ENCODE measurements at regions not wholly inside any gene's neighbourhood (a gene's known extent, or its start where the extent isn't known, plus 50 kb on each side); places are given as distances from the start of the nearest gene placed in this dataset.

- peaks cover 28% of the 10 kb centered on the region for H3K9me3 Mint-ChIP-seq
- H3K4me3 Mint-ChIP-seq: no peak overlapping the region
- ATAC-seq (no peak), DNase-seq (no peak)
- no peaks in the 10 kb centered on the region for H3K36me3 Mint-ChIP-seq (ENCODE audit: insufficient read depth)
- no peaks in the 10 kb centered on the region for H3K27me3 Mint-ChIP-seq (ENCODE audit: low read depth)
- H3K4me1 Mint-ChIP-seq (ENCODE audit: low read depth): no peaks in the 10 kb centered on the region
Measured at GRCh38 chr14:25615174-25615573, 565.2 kb upstream of the STXBP6 start.

- H3K4me1 Mint-ChIP-seq (ENCODE audit: low read depth): no peaks in the 10 kb centered on the region
- peaks cover 20% of the 10 kb centered on the region for H3K9me3 Mint-ChIP-seq
- DNase-seq: no peak
- no peak overlapping the region for H3K4me3 Mint-ChIP-seq
- no peak for ATAC-seq
- no peaks in the 10 kb centered on the region for H3K36me3 Mint-ChIP-seq (ENCODE audit: insufficient read depth)
- no peaks in the 10 kb centered on the region for H3K27me3 Mint-ChIP-seq (ENCODE audit: low read depth)
Measured at GRCh38 chr14:25607192-25607591, 557.2 kb upstream of the STXBP6 start.

- H3K27me3 Mint-ChIP-seq (ENCODE audit: low read depth): no peaks in the 10 kb centered on the region
- DNase-seq (no peak), ATAC-seq (no peak)
- no peaks in the 10 kb centered on the region for H3K4me1 Mint-ChIP-seq (ENCODE audit: low read depth)
- no peak overlapping the region for H3K4me3 Mint-ChIP-seq
- peaks cover 32% of the 10 kb centered on the region for H3K9me3 Mint-ChIP-seq
- H3K36me3 Mint-ChIP-seq (ENCODE audit: insufficient read depth): no peaks in the 10 kb centered on the region
Measured at GRCh38 chr14:25602106-25602505, 552.2 kb upstream of the STXBP6 start.

- peaks cover 14% of the 10 kb centered on the region for H3K9me3 Mint-ChIP-seq
- no peak for ATAC-seq
- no peaks in the 10 kb centered on the region for H3K36me3 Mint-ChIP-seq (ENCODE audit: insufficient read depth)
- H3K4me3 Mint-ChIP-seq: no peak overlapping the region
- H3K4me1 Mint-ChIP-seq (ENCODE audit: low read depth): no peaks in the 10 kb centered on the region
- no peak for DNase-seq
- no peaks in the 10 kb centered on the region for H3K27me3 Mint-ChIP-seq (ENCODE audit: low read depth)
Measured at GRCh38 chr14:25588751-25589150, 538.8 kb upstream of the STXBP6 start.

- H3K4me3 Mint-ChIP-seq: no peak overlapping the region
- DNase-seq: no peak
- no peaks in the 10 kb centered on the region for H3K36me3 Mint-ChIP-seq (ENCODE audit: insufficient read depth)
- peaks cover 6% of the 10 kb centered on the region for H3K9me3 Mint-ChIP-seq
- ATAC-seq: no peak
- no peaks in the 10 kb centered on the region for H3K27me3 Mint-ChIP-seq (ENCODE audit: low read depth)
- H3K4me1 Mint-ChIP-seq (ENCODE audit: low read depth): no peaks in the 10 kb centered on the region
Measured at GRCh38 chr14:25574628-25575325, 524.8 kb upstream of the STXBP6 start.

- H3K27me3 Mint-ChIP-seq (ENCODE audit: low read depth): no peaks in the 10 kb centered on the region
- H3K4me3 Mint-ChIP-seq: no peak overlapping the region
- H3K9me3 Mint-ChIP-seq: peaks cover 16% of the 10 kb centered on the region
- H3K4me1 Mint-ChIP-seq (ENCODE audit: low read depth): no peaks in the 10 kb centered on the region
- H3K36me3 Mint-ChIP-seq (ENCODE audit: insufficient read depth): no peaks in the 10 kb centered on the region
- ATAC-seq (no peak), DNase-seq (no peak)
Measured at GRCh38 chr14:25570483-25570882, 520.5 kb upstream of the STXBP6 start.

GRCh38 chr14:25557466-25557865 is 507.5 kb upstream of the STXBP6 start:
- no peaks in the 10 kb centered on the region for H3K4me1 Mint-ChIP-seq (ENCODE audit: low read depth)
- H3K36me3 Mint-ChIP-seq (ENCODE audit: insufficient read depth): no peaks in the 10 kb centered on the region
- H3K4me3 Mint-ChIP-seq: no peak overlapping the region

GRCh38 chr14:25552826-25553225 is 502.9 kb upstream of the STXBP6 start:
- Mint-ChIP-seq H3K27me3 (ENCODE audit: low read depth) (no peaks in the 10 kb centered on the region), H3K4me1 (ENCODE audit: low read depth) (no peaks in the 10 kb centered on the region), H3K36me3 (ENCODE audit: insufficient read depth) (no peaks in the 10 kb centered on the region), H3K4me3 (no peak overlapping the region), H3K9me3 (peaks cover 6% of the 10 kb centered on the region)
- ATAC-seq (no peak), DNase-seq (no peak)

More at GRCh38 chr14:25557466-25557865, 507.5 kb upstream of the STXBP6 start:
- DNase-seq (no peak), ATAC-seq (no peak)
- Mint-ChIP-seq H3K27me3 (ENCODE audit: low read depth) (no peaks in the 10 kb centered on the region), H3K9me3 (peaks cover 6% of the 10 kb centered on the region)

- Mint-ChIP-seq H3K4me1 (ENCODE audit: low read depth) (no peaks in the 10 kb centered on the region), H3K9me3 (peaks cover 6% of the 10 kb centered on the region), H3K4me3 (no peak overlapping the region), H3K27me3 (ENCODE audit: low read depth) (no peaks in the 10 kb centered on the region), H3K36me3 (ENCODE audit: insufficient read depth) (no peaks in the 10 kb centered on the region)
- ATAC-seq: no peak
- no peak for DNase-seq
Measured at GRCh38 chr14:25551674-25552073, 501.7 kb upstream of the STXBP6 start.

GRCh38 chr14:25546826-25547225 is 496.9 kb upstream of the STXBP6 start:
- H3K9me3 Mint-ChIP-seq: peaks cover 4% of the 10 kb centered on the region
- H3K36me3 Mint-ChIP-seq (ENCODE audit: insufficient read depth): no peaks in the 10 kb centered on the region
- DNase-seq (no peak), ATAC-seq (no peak)
- no peaks in the 10 kb centered on the region for H3K27me3 Mint-ChIP-seq (ENCODE audit: low read depth)
- no peaks in the 10 kb centered on the region for H3K4me1 Mint-ChIP-seq (ENCODE audit: low read depth)
- no peak overlapping the region for H3K4me3 Mint-ChIP-seq

- no peaks in the 10 kb centered on the region for H3K27me3 Mint-ChIP-seq (ENCODE audit: low read depth)
- peaks cover 10% of the 10 kb centered on the region for H3K9me3 Mint-ChIP-seq
- H3K4me1 Mint-ChIP-seq (ENCODE audit: low read depth): no peaks in the 10 kb centered on the region
- DNase-seq (no peak), ATAC-seq (no peak)
- no peak overlapping the region for H3K4me3 Mint-ChIP-seq
- no peaks in the 10 kb centered on the region for H3K36me3 Mint-ChIP-seq (ENCODE audit: insufficient read depth)
Measured at GRCh38 chr14:25537846-25538455, 488.0 kb upstream of the STXBP6 start.

GRCh38 chr14:25526290-25526689 is 476.3 kb upstream of the STXBP6 start:
- H3K36me3 Mint-ChIP-seq (ENCODE audit: insufficient read depth): no peaks in the 10 kb centered on the region
- no peaks in the 10 kb centered on the region for H3K27me3 Mint-ChIP-seq (ENCODE audit: low read depth)
- DNase-seq: no peak
- no peaks in the 10 kb centered on the region for H3K4me1 Mint-ChIP-seq (ENCODE audit: low read depth)
- ATAC-seq: no peak
- H3K4me3 Mint-ChIP-seq: no peak overlapping the region
- peaks cover 5% of the 10 kb centered on the region for H3K9me3 Mint-ChIP-seq

GRCh38 chr14:25522926-25523325 is 473.0 kb upstream of the STXBP6 start:
- DNase-seq (no peak), ATAC-seq (no peak)
- H3K9me3 Mint-ChIP-seq: no peaks in the 10 kb centered on the region
- H3K4me3 Mint-ChIP-seq: no peak overlapping the region
- no peaks in the 10 kb centered on the region for H3K4me1 Mint-ChIP-seq (ENCODE audit: low read depth)
- H3K27me3 Mint-ChIP-seq (ENCODE audit: low read depth): no peaks in the 10 kb centered on the region
- H3K36me3 Mint-ChIP-seq (ENCODE audit: insufficient read depth): no peaks in the 10 kb centered on the region

- ATAC-seq: no peak
- no peaks in the 10 kb centered on the region for H3K36me3 Mint-ChIP-seq (ENCODE audit: insufficient read depth)
Measured at GRCh38 chr14:25522116-25522515, 472.2 kb upstream of the STXBP6 start.

GRCh38 chr14:25521616-25522015 is 471.7 kb upstream of the STXBP6 start:
- Mint-ChIP-seq H3K4me3 (no peak overlapping the region), H3K9me3 (no peaks in the 10 kb centered on the region), H3K36me3 (ENCODE audit: insufficient read depth) (no peaks in the 10 kb centered on the region), H3K27me3 (ENCODE audit: low read depth) (no peaks in the 10 kb centered on the region), H3K4me1 (ENCODE audit: low read depth) (no peaks in the 10 kb centered on the region)
- DNase-seq (no peak), ATAC-seq (no peak)

More at GRCh38 chr14:25522116-25522515, 472.2 kb upstream of the STXBP6 start:
- H3K4me3 Mint-ChIP-seq: no peak overlapping the region
- H3K4me1 Mint-ChIP-seq (ENCODE audit: low read depth): no peaks in the 10 kb centered on the region
- no peaks in the 10 kb centered on the region for H3K9me3 Mint-ChIP-seq
- H3K27me3 Mint-ChIP-seq (ENCODE audit: low read depth): no peaks in the 10 kb centered on the region
- no peak for DNase-seq
